WTC11 (cell line): ENCODE measurements at regions not wholly inside any gene's neighbourhood (a gene's known extent, or its start where the extent isn't known, plus 50 kb on each side); places are given as distances from the start of the nearest gene placed in this dataset.

ENCODE experiments used
- ATAC-seq: fragments of 200-7000 bp; cut with Tn5 transposase; 2 replicates; pipeline ENCODE4 v1.10.0; 2021; ENCODE audit warnings: mild to moderate bottlenecking, moderate library complexity
- CTCF ChIA-PET: fragments of 300-600 bp; sonication (Branson Sonifier 250); formaldehyde crosslinking; loops from one replicate; lab custom pipeline; 2021; ENCODE audit warnings: antibody characterized with exemption; lab: Charles Lee
- POLR2A ChIA-PET: fragments of 350-600 bp; sonication (Branson Sonifier 250); formaldehyde crosslinking; loops from one replicate; lab custom pipeline; 2021; ENCODE audit warnings: antibody characterized with exemption; lab: Charles Lee
- DNase-seq: peaks from one replicate; pipeline ENCODE4 v3.0.0; 2021; ENCODE audit warnings: low spot score
- H3K27ac Mint-ChIP-seq: 2 replicates; pipeline ENCODE4 v1.8.0; 2021; ENCODE audit warnings: mixed read lengths
- H3K27me3 Mint-ChIP-seq: 2 replicates; pipeline ENCODE4 v1.8.0; 2021; ENCODE audit warnings: low read depth, mild to moderate bottlenecking, moderate library complexity, mixed read lengths
- H3K36me3 Mint-ChIP-seq: 2 replicates; pipeline ENCODE4 v1.8.0; 2021; ENCODE audit warnings: mixed read lengths
- H3K4me1 Mint-ChIP-seq: 2 replicates; pipeline ENCODE4 v1.8.0; 2022; ENCODE audit warnings: mixed read lengths
- H3K4me3 Mint-ChIP-seq: 2 replicates; pipeline ENCODE4 v1.8.0; 2021; ENCODE audit warnings: mild to moderate bottlenecking, moderate library complexity, mixed read lengths
- H3K9me3 Mint-ChIP-seq: 2 replicates; pipeline ENCODE4 v1.8.0; 2021; ENCODE audit warnings: mixed read lengths
- ESRRA ChIP-seq: sonication (generic); formaldehyde crosslinking; IDR thresholded peaks from 2 replicates; pipeline ENCODE4 v1.8.1; 2022; ENCODE audit warnings: mild to moderate bottlenecking, missing genetic modification reagents, borderline replicate concordance
- FOXK1 ChIP-seq: sonication (generic); formaldehyde crosslinking; IDR thresholded peaks from 2 replicates; pipeline ENCODE4 v1.8.0; 2022; ENCODE audit warnings: mild to moderate bottlenecking, moderate library complexity, missing genetic modification reagents
- MYBL2 ChIP-seq: sonication (generic); formaldehyde crosslinking; IDR thresholded peaks from 2 replicates; pipeline ENCODE4 v1.8.1; 2023; ENCODE audit warnings: mild to moderate bottlenecking, moderate library complexity, missing genetic modification reagents
- OVOL2 ChIP-seq: fragments of 250-450 bp; sonication (Bioruptor Pico); IDR thresholded peaks from 2 replicates; pipeline ENCODE4 v1.9.0; 2021; ENCODE audit warnings: mild to moderate bottlenecking, borderline replicate concordance
- PRRX2 ChIP-seq: fragments of 250-450 bp; sonication (Bioruptor Pico); IDR thresholded peaks from 2 replicates; pipeline ENCODE4 v1.8.0; 2021; ENCODE audit warnings: mild to moderate bottlenecking
- RORB ChIP-seq: fragments of 250-450 bp; sonication (Bioruptor Pico); IDR thresholded peaks from 2 replicates; pipeline ENCODE4 v1.9.0; 2021; ENCODE audit warnings: mild to moderate bottlenecking
- ZNF416 ChIP-seq: fragments of 250-450 bp; sonication (Bioruptor Pico); IDR thresholded peaks from 2 replicates; pipeline ENCODE4 v1.9.0; 2021; ENCODE audit warnings: mild to moderate bottlenecking, inconsistent platforms
- ZNF671 ChIP-seq: fragments of 250-450 bp; sonication (Bioruptor Pico); IDR thresholded peaks from 2 replicates; pipeline ENCODE4 v1.8.0; 2021; ENCODE audit warnings: mild to moderate bottlenecking
- TF ChIP-seq, protein P1 (sequence below): sonication (generic); formaldehyde crosslinking; IDR thresholded peaks from 2 replicates; pipeline ENCODE4 v1.8.1; 2023; ENCODE audit warnings: mild to moderate bottlenecking, missing genetic modification reagents, moderate library complexity
- TF ChIP-seq, protein P2 (sequence below): fragments of 250-450 bp; sonication (Bioruptor Pico); IDR thresholded peaks from 2 replicates; pipeline ENCODE4 v1.8.0; 2021; ENCODE audit warnings: mild to moderate bottlenecking
- TF ChIP-seq, protein P3 (sequence below): sonication (generic); formaldehyde crosslinking; IDR thresholded peaks from 2 replicates; pipeline ENCODE4 v1.8.0; 2022; ENCODE audit warnings: mild to moderate bottlenecking, missing genetic modification reagents
- TF ChIP-seq, protein P4 (sequence below): fragments of 250-450 bp; sonication (Bioruptor Pico); IDR thresholded peaks from 2 replicates; pipeline ENCODE4 v1.9.0; 2021; ENCODE audit warnings: mild to moderate bottlenecking
- TF ChIP-seq, protein P5 (sequence below): fragments of 200-600 bp; IDR thresholded peaks from 2 replicates; pipeline ENCODE4 v1.8.0; 2022; ENCODE audit warnings: antibody characterized with exemption
- TF ChIP-seq, protein P6 (sequence below): sonication (generic); formaldehyde crosslinking; IDR thresholded peaks from 2 replicates; pipeline ENCODE4 v1.8.1; 2022; ENCODE audit warnings: missing genetic modification reagents, borderline replicate concordance
- TF ChIP-seq, protein P7 (sequence below): sonication (generic); formaldehyde crosslinking; IDR thresholded peaks from 2 replicates; pipeline ENCODE4 v1.8.1; 2022; ENCODE audit warnings: mild to moderate bottlenecking, missing genetic modification reagents, moderate library complexity, borderline replicate concordance
- TF ChIP-seq, protein P8 (sequence below): sonication (generic); formaldehyde crosslinking; IDR thresholded peaks from 2 replicates; pipeline ENCODE4 v1.8.1; 2023; ENCODE audit warnings: mild to moderate bottlenecking, missing genetic modification reagents, borderline replicate concordance

DNA sequence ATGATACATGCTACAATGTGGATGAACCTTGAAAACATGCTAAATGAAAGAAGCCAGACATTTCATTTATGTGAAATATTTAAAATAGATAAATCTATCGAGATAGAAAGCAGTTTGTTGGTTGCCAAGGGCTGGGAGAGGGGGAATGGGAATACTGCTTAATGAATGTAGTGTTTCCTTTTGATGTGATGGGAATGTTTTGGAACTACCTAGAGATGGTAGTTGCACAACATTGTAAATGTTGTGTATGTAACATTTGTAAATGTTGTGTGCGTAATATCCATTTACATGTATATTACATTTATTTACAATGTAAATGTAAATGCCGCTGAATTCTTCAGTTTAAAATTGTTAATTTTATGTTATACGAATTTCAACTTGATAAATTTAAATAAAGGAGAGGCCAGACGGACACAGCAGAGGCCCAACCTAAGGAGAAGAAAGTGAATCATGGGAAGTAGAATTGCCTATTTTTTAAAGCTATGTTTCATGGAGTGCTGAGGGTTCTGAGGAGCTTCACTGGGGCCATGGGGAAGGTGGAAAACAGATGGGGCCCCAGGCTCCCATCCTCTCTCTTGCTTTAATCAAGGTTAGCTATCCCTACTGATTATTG is 60.0 kb upstream of the TEX13D start:
- ATAC-seq (no peak), DNase-seq (no peak)
- H3K4me1 Mint-ChIP-seq: peaks cover 3% of the 10 kb centered on the region; the same call in 1 of the 2 replicates
- H3K9me3 Mint-ChIP-seq: peaks cover 4% of the 10 kb centered on the region
- ChIA-PET CTCF (interaction anchor here (0.8 kb wide), 1 partner anchor 98 kb away, joined by 3 read pairs; no protein-coding TSS in a partner anchor), POLR2A (no interaction called here)
- TF ChIP-seq, protein P1, sequence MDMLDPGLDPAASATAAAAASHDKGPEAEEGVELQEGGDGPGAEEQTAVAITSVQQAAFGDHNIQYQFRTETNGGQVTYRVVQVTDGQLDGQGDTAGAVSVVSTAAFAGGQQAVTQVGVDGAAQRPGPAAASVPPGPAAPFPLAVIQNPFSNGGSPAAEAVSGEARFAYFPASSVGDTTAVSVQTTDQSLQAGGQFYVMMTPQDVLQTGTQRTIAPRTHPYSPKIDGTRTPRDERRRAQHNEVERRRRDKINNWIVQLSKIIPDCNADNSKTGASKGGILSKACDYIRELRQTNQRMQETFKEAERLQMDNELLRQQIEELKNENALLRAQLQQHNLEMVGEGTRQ (CRISPR knock-in tag): no peak
- TF ChIP-seq ZNF671 (CRISPR knock-in tag) (no peak), RORB (CRISPR knock-in tag) (no peak), MYBL2 (no peak), PRRX2 (CRISPR knock-in tag) (no peak), ZNF416 (no peak)
- TF ChIP-seq, protein P2, sequence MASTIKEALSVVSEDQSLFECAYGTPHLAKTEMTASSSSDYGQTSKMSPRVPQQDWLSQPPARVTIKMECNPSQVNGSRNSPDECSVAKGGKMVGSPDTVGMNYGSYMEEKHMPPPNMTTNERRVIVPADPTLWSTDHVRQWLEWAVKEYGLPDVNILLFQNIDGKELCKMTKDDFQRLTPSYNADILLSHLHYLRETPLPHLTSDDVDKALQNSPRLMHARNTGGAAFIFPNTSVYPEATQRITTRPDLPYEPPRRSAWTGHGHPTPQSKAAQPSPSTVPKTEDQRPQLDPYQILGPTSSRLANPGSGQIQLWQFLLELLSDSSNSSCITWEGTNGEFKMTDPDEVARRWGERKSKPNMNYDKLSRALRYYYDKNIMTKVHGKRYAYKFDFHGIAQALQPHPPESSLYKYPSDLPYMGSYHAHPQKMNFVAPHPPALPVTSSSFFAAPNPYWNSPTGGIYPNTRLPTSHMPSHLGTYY (CRISPR knock-in tag): no peak
- TF ChIP-seq, protein P3, sequence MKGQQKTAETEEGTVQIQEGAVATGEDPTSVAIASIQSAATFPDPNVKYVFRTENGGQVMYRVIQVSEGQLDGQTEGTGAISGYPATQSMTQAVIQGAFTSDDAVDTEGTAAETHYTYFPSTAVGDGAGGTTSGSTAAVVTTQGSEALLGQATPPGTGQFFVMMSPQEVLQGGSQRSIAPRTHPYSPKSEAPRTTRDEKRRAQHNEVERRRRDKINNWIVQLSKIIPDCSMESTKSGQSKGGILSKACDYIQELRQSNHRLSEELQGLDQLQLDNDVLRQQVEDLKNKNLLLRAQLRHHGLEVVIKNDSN (CRISPR knock-in tag): no peak
- TF ChIP-seq, protein P4, sequence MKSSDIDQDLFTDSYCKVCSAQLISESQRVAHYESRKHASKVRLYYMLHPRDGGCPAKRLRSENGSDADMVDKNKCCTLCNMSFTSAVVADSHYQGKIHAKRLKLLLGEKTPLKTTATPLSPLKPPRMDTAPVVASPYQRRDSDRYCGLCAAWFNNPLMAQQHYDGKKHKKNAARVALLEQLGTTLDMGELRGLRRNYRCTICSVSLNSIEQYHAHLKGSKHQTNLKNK: no peak
- TF ChIP-seq, protein P5, sequence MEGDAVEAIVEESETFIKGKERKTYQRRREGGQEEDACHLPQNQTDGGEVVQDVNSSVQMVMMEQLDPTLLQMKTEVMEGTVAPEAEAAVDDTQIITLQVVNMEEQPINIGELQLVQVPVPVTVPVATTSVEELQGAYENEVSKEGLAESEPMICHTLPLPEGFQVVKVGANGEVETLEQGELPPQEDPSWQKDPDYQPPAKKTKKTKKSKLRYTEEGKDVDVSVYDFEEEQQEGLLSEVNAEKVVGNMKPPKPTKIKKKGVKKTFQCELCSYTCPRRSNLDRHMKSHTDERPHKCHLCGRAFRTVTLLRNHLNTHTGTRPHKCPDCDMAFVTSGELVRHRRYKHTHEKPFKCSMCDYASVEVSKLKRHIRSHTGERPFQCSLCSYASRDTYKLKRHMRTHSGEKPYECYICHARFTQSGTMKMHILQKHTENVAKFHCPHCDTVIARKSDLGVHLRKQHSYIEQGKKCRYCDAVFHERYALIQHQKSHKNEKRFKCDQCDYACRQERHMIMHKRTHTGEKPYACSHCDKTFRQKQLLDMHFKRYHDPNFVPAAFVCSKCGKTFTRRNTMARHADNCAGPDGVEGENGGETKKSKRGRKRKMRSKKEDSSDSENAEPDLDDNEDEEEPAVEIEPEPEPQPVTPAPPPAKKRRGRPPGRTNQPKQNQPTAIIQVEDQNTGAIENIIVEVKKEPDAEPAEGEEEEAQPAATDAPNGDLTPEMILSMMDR: no peak
- TF ChIP-seq, protein P6, sequence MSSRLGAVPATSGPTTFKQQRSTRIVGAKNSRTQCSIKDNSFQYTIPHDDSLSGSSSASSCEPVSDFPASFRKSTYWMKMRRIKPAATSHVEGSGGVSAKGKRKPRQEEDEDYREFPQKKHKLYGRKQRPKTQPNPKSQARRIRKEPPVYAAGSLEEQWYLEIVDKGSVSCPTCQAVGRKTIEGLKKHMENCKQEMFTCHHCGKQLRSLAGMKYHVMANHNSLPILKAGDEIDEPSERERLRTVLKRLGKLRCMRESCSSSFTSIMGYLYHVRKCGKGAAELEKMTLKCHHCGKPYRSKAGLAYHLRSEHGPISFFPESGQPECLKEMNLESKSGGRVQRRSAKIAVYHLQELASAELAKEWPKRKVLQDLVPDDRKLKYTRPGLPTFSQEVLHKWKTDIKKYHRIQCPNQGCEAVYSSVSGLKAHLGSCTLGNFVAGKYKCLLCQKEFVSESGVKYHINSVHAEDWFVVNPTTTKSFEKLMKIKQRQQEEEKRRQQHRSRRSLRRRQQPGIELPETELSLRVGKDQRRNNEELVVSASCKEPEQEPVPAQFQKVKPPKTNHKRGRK (CRISPR knock-in tag): no peak
- H3K27me3 Mint-ChIP-seq: no peaks in the 10 kb centered on the region
- no peaks in the 10 kb centered on the region for H3K36me3 Mint-ChIP-seq
- no peak overlapping the region for H3K4me3 Mint-ChIP-seq
- no peak overlapping the region for H3K27ac Mint-ChIP-seq

DNA sequence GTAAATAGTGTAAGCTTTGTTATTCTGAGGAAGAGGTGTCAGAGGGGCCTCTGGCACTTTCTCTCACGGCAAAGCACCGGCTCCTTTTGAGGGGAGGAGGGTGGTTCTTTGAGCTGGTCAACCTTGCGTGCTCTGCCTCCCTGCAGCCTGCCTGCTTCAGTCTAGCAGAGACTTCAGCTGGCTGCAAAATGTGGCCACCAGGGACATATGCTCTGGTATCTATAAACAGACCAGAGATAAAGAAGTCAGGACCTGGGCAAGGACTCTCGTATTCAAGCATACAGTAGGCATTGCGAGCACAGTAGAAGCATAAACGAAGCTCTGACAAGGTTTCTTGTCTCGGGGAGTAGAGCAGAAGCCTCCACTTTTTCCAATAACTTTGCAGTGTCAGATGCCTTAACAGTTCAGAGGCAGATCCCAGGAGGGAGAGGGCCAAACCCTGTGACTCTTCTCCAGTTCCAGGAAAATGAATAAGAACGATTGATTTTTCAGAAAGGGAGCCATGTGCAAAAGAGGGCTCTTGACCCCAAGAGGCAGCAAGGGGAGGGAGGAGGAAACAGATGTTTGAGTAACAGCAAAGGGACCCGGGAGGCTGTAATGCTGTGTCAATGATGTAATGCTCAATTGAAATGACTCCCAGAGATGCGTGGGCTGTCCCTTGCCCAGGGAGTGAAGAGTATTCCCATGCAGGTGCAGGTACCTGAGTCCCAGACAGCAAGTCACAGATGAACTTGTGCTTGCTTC is 57.9 kb upstream of the TEX13D start:
- POLR2A ChIA-PET: no interaction called here
- no peak overlapping the region for H3K27ac Mint-ChIP-seq

DNA sequence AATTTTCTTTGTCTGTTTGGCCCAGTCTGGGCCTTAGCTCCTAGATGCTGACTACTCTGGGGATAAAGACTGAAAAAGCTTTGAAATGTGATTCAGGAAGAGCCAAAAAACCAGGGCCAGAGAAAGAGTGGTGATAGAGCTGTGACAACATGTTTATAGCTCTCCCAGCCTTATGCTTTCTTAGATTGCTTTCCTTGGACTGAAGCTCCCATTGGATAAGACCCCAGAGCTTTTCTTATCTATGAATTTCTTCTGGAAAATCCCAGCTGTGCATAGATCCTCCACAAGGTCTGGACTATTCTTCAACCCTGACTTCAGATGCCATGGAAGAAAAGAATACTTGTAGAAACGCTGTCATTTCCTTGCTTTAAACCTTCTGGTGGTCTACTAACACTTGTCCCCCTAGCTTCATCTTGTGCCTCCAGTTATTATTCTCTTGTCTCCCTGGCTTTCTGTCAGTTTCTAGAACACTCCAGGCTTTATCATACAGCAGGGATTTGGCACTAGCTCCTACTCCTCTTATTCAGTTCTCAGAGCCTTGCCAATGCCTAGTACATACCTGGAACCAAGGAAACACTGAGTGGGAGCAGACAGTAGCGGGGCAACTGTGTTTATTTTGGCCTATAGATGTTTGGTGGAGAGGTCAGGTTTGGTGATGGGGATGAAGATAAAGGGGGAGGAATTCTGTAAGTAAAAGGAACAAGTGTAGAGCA is 57.1 kb upstream of the TEX13D start:
- ChIA-PET CTCF (interaction anchor here (0.7 kb wide), 1 partner anchor 47 kb away, joined by 3 read pairs; no protein-coding TSS in a partner anchor), POLR2A (no interaction called here)
- peaks cover 3% of the 10 kb centered on the region; the same call in 1 of the 2 replicates for H3K4me1 Mint-ChIP-seq
- H3K36me3 Mint-ChIP-seq: no peaks in the 10 kb centered on the region
- no peak overlapping the region for H3K4me3 Mint-ChIP-seq
- ATAC-seq (no peak), DNase-seq (no peak)
- no peak overlapping the region for H3K27ac Mint-ChIP-seq
- peaks cover 4% of the 10 kb centered on the region for H3K9me3 Mint-ChIP-seq
- H3K27me3 Mint-ChIP-seq: no peaks in the 10 kb centered on the region
- TF ChIP-seq, protein P7, sequence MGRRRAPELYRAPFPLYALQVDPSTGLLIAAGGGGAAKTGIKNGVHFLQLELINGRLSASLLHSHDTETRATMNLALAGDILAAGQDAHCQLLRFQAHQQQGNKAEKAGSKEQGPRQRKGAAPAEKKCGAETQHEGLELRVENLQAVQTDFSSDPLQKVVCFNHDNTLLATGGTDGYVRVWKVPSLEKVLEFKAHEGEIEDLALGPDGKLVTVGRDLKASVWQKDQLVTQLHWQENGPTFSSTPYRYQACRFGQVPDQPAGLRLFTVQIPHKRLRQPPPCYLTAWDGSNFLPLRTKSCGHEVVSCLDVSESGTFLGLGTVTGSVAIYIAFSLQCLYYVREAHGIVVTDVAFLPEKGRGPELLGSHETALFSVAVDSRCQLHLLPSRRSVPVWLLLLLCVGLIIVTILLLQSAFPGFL: no peak
- TF ChIP-seq FOXK1 (no peak), ESRRA (no peak), PRRX2 (CRISPR knock-in tag) (no peak)
- TF ChIP-seq, protein P8, sequence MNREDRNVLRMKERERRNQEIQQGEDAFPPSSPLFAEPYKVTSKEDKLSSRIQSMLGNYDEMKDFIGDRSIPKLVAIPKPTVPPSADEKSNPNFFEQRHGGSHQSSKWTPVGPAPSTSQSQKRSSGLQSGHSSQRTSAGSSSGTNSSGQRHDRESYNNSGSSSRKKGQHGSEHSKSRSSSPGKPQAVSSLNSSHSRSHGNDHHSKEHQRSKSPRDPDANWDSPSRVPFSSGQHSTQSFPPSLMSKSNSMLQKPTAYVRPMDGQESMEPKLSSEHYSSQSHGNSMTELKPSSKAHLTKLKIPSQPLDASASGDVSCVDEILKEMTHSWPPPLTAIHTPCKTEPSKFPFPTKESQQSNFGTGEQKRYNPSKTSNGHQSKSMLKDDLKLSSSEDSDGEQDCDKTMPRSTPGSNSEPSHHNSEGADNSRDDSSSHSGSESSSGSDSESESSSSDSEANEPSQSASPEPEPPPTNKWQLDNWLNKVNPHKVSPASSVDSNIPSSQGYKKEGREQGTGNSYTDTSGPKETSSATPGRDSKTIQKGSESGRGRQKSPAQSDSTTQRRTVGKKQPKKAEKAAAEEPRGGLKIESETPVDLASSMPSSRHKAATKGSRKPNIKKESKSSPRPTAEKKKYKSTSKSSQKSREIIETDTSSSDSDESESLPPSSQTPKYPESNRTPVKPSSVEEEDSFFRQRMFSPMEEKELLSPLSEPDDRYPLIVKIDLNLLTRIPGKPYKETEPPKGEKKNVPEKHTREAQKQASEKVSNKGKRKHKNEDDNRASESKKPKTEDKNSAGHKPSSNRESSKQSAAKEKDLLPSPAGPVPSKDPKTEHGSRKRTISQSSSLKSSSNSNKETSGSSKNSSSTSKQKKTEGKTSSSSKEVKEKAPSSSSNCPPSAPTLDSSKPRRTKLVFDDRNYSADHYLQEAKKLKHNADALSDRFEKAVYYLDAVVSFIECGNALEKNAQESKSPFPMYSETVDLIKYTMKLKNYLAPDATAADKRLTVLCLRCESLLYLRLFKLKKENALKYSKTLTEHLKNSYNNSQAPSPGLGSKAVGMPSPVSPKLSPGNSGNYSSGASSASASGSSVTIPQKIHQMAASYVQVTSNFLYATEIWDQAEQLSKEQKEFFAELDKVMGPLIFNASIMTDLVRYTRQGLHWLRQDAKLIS (CRISPR knock-in tag): no peak

More for the DNA sequence above, 57.9 kb upstream of the TEX13D start:
- Mint-ChIP-seq H3K9me3 (peaks cover 4% of the 10 kb centered on the region), H3K4me3 (no peak overlapping the region), H3K36me3 (no peaks in the 10 kb centered on the region), H3K4me1 (peaks cover 3% of the 10 kb centered on the region; the same call in 1 of the 2 replicates), H3K27me3 (no peaks in the 10 kb centered on the region)
- ATAC-seq (peak; percentile 65), DNase-seq (no peak)
- TF ChIP-seq OVOL2 (no peak), ESRRA (no peak)
- CTCF ChIA-PET: interaction anchor here (0.7 to 1.6 kb wide), 2 partner anchors 47 to 51 kb away, joined by 3 read pairs; no protein-coding TSS in a partner anchor
